ENCODE measurements at regions not wholly inside any gene's neighbourhood (a gene's known extent, or its start where the extent isn't known, plus 50 kb on each side); places are given as distances from the start of the nearest gene placed in this dataset.

DNA sequence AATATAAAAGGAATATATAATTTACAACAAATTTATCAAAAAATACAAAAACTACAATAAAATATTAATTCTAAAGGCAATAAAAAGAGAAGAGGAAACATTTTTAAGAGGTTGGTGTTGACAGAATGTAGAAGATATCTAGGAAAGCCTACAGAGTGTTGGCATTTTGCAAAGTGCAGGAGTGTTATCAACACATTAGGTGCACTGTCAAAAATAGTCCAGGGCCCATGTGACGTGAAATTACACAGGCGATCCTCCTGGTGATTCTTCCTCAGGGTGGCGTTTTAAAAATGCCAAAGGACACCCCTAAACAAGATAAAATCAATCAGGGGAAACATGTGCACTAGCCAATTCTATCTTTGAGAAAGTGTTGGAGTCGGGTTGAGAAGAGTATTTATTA lies 222.7 kb downstream of the ARPP21 start:
- TF ChIP-seq POLR2AphosphoS5 (IDR thresholded peaks at IDR 0.05; ENCODE audit: borderline replicate concordance, low read depth, low read length) (no peak), EZH2 (IDR thresholded peaks at IDR 0.05) (no peak)
